ENCODE measurements at regions not wholly inside any gene's neighbourhood (a gene's known extent, or its start where the extent isn't known, plus 50 kb on each side); places are given as distances from the start of the nearest gene placed in this dataset.

DNA sequence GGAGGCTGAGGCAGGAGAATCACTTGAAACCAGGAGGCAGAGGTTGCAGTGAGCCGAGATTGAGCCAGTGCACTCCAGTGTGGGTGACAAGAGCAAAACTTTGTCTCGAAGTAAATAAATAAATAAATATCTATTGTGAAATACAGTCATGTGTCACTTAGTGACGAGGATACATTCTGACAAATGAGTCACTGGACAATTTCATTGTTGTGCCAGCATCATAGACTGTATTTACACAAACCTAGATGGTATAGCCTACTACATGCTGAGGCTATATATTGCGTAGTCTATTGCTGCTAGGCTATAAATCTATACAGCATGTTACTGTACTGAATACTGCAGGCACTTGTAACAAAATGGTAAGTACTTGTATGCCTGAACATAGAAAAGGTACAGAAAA is 61.1 kb upstream of the CCL21 start:
- TF ChIP-seq, protein P1, sequence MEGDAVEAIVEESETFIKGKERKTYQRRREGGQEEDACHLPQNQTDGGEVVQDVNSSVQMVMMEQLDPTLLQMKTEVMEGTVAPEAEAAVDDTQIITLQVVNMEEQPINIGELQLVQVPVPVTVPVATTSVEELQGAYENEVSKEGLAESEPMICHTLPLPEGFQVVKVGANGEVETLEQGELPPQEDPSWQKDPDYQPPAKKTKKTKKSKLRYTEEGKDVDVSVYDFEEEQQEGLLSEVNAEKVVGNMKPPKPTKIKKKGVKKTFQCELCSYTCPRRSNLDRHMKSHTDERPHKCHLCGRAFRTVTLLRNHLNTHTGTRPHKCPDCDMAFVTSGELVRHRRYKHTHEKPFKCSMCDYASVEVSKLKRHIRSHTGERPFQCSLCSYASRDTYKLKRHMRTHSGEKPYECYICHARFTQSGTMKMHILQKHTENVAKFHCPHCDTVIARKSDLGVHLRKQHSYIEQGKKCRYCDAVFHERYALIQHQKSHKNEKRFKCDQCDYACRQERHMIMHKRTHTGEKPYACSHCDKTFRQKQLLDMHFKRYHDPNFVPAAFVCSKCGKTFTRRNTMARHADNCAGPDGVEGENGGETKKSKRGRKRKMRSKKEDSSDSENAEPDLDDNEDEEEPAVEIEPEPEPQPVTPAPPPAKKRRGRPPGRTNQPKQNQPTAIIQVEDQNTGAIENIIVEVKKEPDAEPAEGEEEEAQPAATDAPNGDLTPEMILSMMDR (conservative IDR thresholded peaks at IDR 0.05; ENCODE audit: low read depth, low read length), result no peak
- no peak for TF ChIP-seq EZH2 (IDR thresholded peaks at IDR 0.05; ENCODE audit: low read length, unreplicated experiment)
- no peak for TF ChIP-seq EZH2phosphoT487 (IDR thresholded peaks at IDR 0.05; ENCODE audit: borderline replicate concordance, low read length)

Data from PC-3 (cell line).